ENCODE measurements at regions not wholly inside any gene's neighbourhood (a gene's known extent, or its start where the extent isn't known, plus 50 kb on each side); places are given as distances from the start of the nearest gene placed in this dataset.

GRCh38 chr10:35907548-35907947 is 265.5 kb upstream of the FZD8 start:
- DNase-seq (ENCODE audit: low spot score) = no peak
- no peak for TF ChIP-seq CTCF (IDR thresholded peaks at IDR 0.05)
- no peak overlapping the region for H3K4me3 ChIP-seq
- H3K27ac ChIP-seq = no peak overlapping the region

- no peak overlapping the region for H3K4me3 ChIP-seq
- no peak overlapping the region for H3K27ac ChIP-seq
- TF ChIP-seq CTCF (IDR thresholded peaks at IDR 0.05) = no peak
- no peak for DNase-seq (ENCODE audit: low spot score)
Observed at GRCh38 chr10:35906155-35906554, 264.1 kb upstream of the FZD8 start.

DNA sequence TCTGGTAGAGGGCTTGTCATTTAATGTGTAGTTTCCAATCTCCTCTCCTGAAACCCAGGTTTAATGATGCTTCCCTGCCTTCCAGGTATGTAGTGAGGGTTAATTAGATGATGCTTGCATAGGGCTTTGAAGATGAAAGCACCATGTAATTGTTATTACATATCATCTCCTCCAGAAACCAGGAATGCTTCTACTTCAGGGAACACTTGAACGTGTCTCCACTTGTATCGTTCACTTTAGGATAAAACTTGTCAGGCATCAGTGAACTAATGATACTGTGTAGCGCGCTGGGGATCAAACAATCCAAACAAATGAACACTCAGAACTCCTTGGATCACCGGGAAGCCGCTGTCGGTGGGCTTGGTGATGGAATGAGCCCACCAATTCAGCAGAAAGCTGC is 260.9 kb upstream of the FZD8 start:
- H3K4me3 ChIP-seq = no peak overlapping the region
- DNase-seq (ENCODE audit: low spot score) = no peak
- H3K27ac ChIP-seq = no peak overlapping the region
- TF ChIP-seq CTCF (IDR thresholded peaks at IDR 0.05) = no peak

DNA sequence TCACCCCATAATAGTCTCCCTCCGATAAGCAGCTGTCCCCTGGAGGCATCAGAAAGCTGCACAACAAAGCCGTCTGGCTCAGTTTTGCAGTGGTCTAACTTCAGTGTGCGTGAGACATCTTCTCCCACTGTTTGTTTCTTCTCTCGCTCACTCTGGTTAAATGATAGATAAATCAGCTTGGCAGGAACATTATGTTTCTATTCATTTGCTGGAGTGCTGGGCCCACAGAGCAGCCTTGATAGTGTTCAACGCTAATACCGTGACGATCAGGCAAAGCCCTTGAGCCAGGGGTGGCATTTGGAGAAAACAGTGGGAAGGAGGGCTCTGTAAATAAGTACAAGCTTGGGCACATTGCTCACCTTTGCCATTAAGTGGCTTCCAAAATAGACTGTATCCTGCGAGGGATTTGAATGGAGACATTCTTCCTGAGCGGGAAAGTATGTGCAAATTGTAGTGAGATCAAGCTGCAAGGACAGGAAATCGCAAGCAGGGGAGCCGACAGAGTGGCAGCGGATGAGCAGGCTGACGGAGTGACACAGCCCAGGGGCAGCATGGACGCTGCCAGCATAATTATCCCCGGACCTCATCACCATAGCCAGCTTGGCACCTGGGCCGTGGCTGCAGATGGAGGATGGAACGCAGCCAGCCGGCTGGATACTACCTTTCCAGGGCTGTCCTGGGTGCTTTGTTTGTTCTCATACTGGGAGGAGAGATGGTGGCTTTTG is 256.8 kb upstream of the FZD8 start:
- Histone ChIP-seq H3K27ac (no peak overlapping the region), H3K4me3 (no peak overlapping the region)
- no peak for DNase-seq (ENCODE audit: low spot score)
- no peak for TF ChIP-seq CTCF (IDR thresholded peaks at IDR 0.05)

DNA sequence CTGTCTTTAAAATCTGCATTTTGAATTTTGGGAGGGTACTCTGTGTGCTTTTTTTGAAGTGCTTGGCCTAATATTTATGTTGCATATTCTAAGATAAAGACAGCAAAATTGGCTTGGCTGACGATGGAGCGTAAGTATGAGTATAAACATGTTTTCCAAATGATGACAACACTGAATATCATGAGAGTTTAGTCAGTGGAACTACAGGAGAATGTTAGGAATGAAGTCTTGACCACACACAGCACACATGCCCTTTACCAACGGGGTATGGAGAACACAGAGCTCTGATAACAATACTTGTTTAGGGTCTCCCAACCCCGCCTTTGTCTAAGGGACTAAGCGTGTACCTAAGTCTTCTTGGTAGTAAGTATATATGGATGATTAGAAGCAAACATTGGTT is 253.9 kb upstream of the FZD8 start:
- DNase-seq (ENCODE audit: low spot score) = no peak
- H3K4me3 ChIP-seq = no peak overlapping the region
- no peak for TF ChIP-seq CTCF (IDR thresholded peaks at IDR 0.05)
- H3K27ac ChIP-seq = no peak overlapping the region

DNA sequence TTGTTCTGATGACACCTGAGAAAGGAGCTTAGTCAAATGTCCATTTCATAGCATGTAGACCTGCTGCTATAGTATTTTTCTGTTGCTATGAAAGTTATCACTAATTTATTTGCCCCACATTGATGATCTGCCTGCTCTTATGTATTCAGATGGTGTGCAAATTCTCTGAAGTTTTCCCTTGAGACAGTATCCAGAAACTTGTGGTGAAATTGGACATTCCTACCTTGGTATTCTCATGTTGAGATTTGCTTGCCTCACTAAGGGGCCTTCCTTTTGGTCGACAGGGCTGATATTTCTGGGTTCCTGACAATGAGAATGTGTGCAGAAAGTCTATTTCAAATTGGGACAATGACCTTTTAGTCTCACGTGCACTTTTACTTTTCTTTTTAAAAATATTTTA is 253.2 kb upstream of the FZD8 start:
- Histone ChIP-seq H3K4me3 (no peak overlapping the region), H3K27ac (no peak overlapping the region)
- DNase-seq (ENCODE audit: low spot score) = no peak
- TF ChIP-seq CTCF (IDR thresholded peaks at IDR 0.05) = no peak

- Histone ChIP-seq H3K27ac (no peak overlapping the region), H3K4me3 (no peak overlapping the region)
- DNase-seq (ENCODE audit: low spot score) = no peak
- TF ChIP-seq CTCF (IDR thresholded peaks at IDR 0.05) = no peak
Observed at GRCh38 chr10:35892526-35892925, 250.4 kb upstream of the FZD8 start.
